NCI-H1417 (cell line): ENCODE measurements at regions not wholly inside any gene's neighbourhood (a gene's known extent, or its start where the extent isn't known, plus 50 kb on each side); places are given as distances from the start of the nearest gene placed in this dataset.
"Not testable (repeated sequence)": the region's sequence is repeated elsewhere in the genome, so short reads cannot be mapped to it uniquely, and the experiment has no call there.

Source experiments
- DNase-seq, 3 experiments: peaks; one replicate each; lab custom pipeline; 2025; lab: John Stamatoyannopoulos, UW

GRCh38 chr2:44051593-44052347, 56.0 kb upstream of the LRPPRC start:
- no peak for DNase-seq

- DNase-seq, result no peak
These were observed 56.8 kb upstream of the LRPPRC start for GRCh38 chr2:44052584-44052983.

DNA sequence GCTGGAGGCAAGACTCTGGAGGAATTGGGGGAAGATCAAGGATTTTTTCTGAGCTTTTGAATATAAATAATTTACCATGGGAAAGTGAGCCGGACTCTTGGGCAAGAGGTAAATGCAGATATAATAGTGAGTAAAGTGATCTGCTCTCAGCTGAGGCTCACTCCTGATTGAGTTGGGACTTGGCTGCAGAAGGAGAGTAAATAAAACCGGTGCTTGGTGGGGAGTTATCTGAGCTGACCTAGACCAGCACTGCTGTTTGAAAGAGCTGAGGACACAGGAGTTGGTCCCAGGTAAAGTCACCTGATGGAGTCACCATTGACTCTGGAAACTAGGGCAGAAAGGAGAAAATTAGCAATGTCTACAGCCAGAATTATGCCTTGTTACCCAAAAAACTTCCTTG, 57.3 kb upstream of the LRPPRC start:
- DNase-seq, result no peak

- no peak for DNase-seq
These were observed 57.7 kb upstream of the LRPPRC start for GRCh38 chr2:44053456-44053855.

DNA sequence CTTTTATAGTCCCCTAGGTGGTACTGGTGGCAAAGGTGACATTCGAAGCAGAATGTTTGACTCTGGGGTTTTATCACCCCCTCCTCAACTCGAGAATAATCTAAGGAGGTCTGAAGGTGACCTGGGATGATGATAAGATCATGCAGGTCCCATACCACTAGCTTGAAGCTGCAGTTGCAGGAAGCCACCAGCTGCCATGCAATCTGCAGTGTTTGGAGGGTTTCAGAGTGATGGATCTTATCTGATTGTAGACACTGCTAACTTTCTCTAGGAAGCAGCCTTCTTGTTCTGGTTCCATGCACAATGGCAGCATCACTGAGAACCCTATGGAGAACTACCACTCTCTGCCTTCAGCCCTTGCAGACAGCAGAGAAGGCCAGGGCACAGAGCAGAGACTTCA, 59.4 kb upstream of the LRPPRC start:
- DNase-seq, result no peak

GRCh38 chr2:44055664-44056063, 59.9 kb upstream of the LRPPRC start:
- DNase-seq, result peak in 1 of 3 experiments; percentile 84

DNA sequence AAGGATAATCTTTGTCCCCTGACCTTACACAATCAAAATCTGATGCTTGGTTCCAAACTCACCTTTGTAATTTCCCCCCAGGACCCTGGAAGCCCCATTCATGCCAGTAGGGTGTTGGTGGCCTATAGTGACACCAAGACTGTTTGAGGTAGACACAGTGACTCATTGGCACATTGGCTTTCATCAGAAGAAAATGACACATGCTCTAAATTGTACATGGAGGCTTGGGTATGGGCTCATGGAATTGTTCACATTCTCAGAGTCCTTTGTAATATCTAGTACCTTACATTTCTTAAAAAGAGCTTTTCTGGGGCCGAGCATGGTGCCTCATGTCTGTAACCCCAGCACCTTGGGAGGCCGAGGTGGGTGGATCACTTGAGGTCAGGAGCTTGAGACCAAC, 61.2 kb upstream of the LRPPRC start:
- no peak for DNase-seq

DNA sequence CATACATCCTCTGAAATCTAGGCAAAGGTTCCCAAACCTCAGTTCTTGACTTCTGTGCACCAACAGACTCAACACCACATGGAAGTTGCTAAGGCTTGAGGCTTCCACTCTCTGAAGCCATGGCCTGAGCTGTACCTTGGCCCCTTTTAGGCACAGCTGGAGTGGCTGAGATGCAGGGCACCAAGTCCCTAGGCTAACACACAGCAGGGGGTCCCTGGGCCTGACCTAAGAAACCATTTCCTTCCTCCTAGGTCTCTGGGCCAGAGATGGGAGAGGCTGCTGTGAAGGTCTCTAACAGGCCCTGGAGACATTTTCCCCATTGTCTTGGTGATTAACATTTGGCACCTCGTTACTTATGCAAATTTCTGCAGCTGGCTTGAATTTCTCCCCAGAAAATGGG, 64.5 kb upstream of the LRPPRC start:
- DNase-seq, result not testable (repeated sequence)

- no peak for DNase-seq
These were observed 65.2 kb upstream of the LRPPRC start for GRCh38 chr2:44060990-44061389.

- no peak for DNase-seq
These were observed 65.7 kb upstream of the LRPPRC start for GRCh38 chr2:44061469-44061868.

DNA sequence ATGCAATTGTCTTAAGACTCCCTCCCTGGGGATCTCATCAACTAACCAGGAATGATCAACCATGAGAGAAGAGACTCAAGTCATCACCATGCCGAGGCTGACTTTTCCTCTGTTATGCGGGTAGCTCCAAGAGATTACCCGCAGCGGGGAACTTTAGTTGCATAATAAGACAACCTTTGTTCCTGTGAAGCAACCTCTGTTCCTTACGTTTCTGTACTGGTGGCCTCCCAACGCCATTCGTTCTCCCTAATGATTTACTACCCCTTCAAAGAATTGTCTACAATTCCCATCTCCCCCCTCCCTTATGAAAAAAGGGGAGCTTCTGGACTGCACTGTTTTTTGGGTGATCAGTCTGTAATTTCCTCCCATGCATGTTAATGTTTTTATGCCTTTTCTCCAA, 66.1 kb upstream of the LRPPRC start:
- DNase-seq, result no peak

DNA sequence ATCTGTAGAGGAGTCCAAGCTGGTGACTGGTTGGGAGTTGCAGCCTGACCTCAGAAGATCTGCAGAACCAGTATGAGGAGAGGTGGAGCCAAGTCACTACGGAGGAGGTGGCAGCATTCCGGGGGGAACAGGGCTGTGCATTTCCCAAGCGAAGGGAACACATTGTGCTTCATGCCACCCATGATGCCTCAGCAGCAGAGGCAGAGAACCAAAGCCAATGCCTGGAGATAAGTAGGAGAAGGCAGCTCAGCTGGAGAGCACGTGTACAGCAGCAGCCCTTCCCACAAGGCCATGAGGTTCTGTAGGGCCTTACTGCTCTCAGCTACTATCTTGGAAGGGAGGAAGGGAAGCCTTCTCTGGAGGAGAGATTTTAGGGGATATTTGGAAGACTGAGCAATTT, 67.2 kb upstream of the LRPPRC start:
- DNase-seq, result no peak

GRCh38 chr2:44064281-44064680, 68.5 kb upstream of the LRPPRC start:
- DNase-seq, result not testable (repeated sequence)

GRCh38 chr2:44067012-44067790, 71.4 kb upstream of the LRPPRC start:
- DNase-seq, result not testable (repeated sequence)

DNA sequence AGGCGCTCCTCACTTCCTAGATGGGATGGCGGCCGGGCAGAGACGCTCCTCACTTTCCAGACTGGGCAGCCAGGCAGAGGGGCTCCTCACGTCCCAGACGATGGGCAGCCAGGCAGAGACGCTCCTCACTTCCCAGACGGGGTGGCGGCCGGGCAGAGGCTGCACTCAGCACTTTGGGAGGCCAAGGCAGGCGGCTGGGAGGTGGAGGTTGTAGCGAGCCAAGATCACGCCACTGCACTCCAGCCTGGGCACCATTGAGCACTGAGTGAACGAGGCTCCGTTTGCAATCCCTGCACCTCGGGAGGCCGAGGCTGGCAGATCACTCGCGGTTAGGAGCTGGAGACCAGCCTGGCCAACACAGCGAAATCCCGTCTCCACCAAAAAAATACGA, 72.0 kb upstream of the LRPPRC start:
- not testable (repeated sequence) for DNase-seq

DNA sequence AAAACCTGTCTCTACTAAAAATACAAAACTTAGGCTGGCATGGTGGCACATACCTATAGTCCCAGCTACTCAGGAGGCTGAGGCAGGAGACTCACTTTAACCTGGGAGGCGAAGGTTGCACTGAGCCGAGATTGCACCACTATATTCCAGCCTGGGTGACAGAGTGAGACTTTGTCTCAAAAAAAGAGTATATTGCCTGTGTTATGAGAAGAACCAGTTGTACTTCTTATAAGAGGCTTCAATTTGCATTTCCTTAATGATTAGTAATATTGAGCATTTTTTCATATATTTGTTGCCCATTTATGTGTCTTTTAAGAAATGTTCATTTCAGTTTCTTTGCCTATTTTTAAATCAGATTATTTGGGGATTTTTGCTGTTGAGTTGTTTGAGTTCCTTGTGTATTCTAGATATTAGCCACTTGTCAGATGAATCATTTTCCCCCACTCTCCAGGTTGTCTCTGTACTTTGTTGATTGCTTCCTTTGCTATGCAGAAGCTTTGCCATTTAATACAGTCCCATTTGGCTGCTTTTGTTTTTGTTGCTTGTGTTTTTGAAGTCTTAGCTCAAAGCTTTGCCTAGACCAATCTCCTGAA, 75.8 kb upstream of the LRPPRC start:
- DNase-seq, result no peak

DNA sequence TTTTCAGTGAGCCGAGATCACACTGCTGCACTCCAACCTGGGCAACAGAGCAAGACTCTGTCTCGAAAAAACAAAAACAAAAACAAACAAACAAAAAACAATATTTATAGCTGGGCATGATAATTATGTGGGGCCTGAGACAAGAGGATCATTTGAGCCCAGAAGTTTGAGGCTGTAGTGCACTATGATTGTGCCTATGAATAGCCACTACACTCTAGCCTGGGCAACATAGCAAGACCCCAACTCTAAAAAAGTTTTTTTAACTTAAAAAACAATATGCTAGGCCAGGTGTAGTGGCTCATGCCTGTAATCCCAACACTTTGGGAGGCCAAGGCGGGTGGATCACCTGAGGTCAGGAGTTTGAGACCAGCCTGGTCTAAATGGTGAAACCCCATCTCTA, 77.9 kb upstream of the LRPPRC start:
- DNase-seq, result not testable (repeated sequence)

- not testable (repeated sequence) for DNase-seq
These were observed 79.0 kb upstream of the LRPPRC start for GRCh38 chr2:44074795-44075194.

DNA sequence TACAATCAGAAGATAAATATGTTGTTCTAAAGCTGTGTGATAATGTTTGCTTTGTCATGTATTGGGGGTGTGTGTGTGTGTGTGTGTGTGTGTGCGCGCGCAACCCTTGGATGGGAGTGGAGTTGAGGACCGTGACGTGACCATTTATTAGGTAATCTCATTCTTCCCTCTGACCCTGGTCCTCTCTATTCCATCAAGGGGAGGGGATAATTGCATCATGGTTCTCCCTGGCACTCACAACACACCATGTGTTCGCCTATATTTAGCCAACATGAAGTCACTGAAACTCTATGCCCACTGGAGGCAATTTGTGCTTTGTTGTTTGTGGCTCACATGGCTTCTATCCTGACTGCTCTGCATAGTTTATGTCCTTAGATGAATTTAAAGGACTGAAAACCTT, 79.8 kb upstream of the LRPPRC start:
- peak in 1 of 3 experiments; percentile 47 for DNase-seq

- peak; percentile 65 to 97 (median 86) for DNase-seq
These were observed 82.2 kb upstream of the LRPPRC start for GRCh38 chr2:44077942-44078511.

DNA sequence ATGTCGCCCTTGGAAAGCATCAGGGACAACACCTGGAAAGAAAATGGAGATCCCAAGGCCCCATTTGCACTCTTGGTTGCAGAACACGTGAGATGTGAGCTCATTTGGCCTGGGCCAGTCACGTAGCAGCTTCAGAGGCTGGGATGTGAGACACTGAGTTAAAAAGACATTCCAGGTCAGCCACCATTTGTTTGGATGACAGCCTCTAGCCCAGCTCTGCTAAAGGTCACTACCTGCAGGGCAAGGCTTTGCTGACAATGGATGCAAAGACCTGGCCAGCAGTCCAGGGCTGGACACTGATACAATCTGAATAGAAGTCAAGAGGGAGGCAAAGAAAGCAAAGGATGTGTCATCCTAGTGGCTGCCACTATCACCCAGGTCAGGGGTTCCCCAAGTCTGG, 83.9 kb upstream of the LRPPRC start:
- no peak for DNase-seq

- DNase-seq, result no peak
These were observed 85.6 kb upstream of the PPM1B start for GRCh38 chr2:44083054-44083453.

DNA sequence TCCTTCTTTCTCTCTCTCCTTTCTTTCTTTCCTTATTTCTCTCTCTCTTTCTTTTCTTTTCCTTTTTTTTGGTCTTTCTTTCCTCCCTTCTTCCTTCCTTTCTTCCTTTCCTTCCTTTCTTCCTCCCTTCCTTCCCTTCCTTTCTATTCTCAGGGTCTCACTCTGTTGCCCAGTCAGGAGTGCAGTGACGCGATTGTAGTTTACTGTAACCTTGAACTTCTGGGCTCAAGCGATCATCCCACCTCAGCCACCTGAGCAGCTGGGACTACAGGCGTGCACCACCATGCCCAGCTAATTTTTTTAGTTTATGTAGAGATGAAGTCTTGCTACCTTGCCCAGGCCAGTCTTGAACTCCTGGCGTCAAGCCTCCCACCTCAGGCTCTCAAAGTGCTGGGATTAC, 83.8 kb upstream of the PPM1B start:
- no peak for DNase-seq
